ENCODE measurements at regions not wholly inside any gene's neighbourhood (a gene's known extent, or its start where the extent isn't known, plus 50 kb on each side); places are given as distances from the start of the nearest gene placed in this dataset.
"Not testable (repeated sequence)": the region's sequence is repeated elsewhere in the genome, so short reads cannot be mapped to it uniquely, and the experiment has no call there.

DNA sequence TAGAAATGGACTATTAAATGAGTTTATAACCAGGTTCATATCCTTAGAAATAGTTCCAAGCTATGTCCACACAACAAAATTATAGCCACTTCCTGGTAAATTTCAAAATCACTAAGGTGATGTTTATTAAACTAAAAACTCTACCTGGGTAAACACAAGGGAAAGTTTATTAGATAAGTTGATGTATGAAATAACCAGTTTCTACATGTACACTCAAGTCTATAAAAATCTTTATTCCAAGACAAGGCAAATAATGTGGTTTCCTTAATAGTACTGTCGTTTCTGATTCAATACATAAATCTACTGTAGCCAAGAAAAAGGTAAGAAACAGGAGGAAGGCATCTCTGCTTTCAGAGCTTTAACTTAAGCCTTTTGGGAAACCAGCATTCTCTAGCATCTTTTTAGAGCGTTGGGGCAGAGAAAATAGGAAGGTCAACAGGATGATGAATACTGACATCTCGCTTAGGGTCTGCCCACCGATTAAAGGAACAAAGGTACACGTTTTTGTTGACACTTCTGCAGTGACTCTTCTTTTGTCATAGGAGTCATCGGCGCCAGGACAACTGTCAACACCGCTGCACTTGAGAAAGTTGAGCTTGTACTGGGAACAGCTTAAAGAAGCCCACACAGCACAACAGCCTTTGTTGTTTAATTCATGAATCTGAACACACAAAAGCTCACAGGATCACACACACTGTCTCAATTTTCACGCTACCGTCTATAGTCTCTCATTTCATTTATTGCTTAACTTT, 513.6 kb downstream of the SLCO4C1 start:
- Histone ChIP-seq H3K27me3 (ENCODE audit: insufficient read depth, low read length) (peaks cover 22% of the 10 kb centered on the region), H3K36me3 (ENCODE audit: insufficient read depth, low read length) (no peaks in the 10 kb centered on the region), H2AFZ (ENCODE audit: low read depth, low read length) (no peak overlapping the region), H3K4me3 (ENCODE audit: low read length) (no peak overlapping the region), H3K9me3 (ENCODE audit: low read length) (no peaks in the 10 kb centered on the region), H3K4me1 (ENCODE audit: insufficient read depth, low read length) (peaks cover 9% of the 10 kb centered on the region)

DNA sequence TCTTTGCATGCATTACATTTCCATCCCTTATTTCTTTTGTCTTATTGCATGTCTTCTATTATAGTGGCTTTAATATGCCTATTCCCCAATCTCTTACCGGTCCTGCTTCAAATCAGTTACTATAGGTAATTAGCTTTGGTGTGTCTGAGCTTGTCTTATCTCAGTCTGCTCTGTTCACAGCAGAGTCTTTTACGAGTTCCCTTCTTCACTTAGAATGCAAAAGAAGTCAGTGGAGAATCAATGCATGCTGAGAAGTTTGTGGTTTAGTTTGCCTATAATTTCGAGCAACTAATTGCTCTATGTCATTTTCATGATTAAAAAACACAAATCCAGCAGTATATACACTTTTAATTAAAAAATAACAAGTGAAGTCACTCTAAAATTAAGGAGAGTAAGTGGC, 545.0 kb downstream of the SLCO4C1 start:
- Histone ChIP-seq H3K9me3 (ENCODE audit: low read length) (no peaks in the 10 kb centered on the region), H2AFZ (ENCODE audit: low read depth, low read length) (no peak overlapping the region), H3K27me3 (ENCODE audit: insufficient read depth, low read length) (no peaks in the 10 kb centered on the region), H3K36me3 (ENCODE audit: insufficient read depth, low read length) (no peaks in the 10 kb centered on the region), H3K4me3 (ENCODE audit: low read length) (no peak overlapping the region), H3K4me1 (ENCODE audit: insufficient read depth, low read length) (peaks cover under 1% of the 10 kb centered on the region)

DNA sequence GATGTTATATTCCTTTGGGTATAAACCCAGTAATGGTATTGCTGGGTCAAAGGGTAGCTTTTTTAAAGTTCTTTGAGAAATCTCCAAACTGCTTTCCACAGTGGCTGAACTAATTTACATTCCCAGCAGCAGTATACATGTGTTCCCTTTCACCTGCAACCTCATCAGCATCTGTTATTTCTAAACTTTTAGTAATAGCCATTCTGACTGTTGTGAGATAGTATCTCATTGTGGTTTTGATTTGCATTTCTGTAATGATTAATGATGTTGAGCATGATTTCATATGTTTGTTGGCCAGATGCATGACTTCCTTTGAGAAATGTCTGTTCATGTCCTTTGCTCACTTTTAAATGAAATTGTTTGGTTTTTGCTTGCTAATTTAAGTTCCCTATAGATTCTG, 553.1 kb downstream of the SLCO4C1 start:
- H3K36me3 ChIP-seq (ENCODE audit: insufficient read depth, low read length); H3K9me3 ChIP-seq (ENCODE audit: low read length); H2AFZ ChIP-seq (ENCODE audit: low read depth, low read length); H3K4me1 ChIP-seq (ENCODE audit: insufficient read depth, low read length); H3K27me3 ChIP-seq (ENCODE audit: insufficient read depth, low read length); H3K4me3 ChIP-seq (ENCODE audit: low read length): not testable (repeated sequence)

DNA sequence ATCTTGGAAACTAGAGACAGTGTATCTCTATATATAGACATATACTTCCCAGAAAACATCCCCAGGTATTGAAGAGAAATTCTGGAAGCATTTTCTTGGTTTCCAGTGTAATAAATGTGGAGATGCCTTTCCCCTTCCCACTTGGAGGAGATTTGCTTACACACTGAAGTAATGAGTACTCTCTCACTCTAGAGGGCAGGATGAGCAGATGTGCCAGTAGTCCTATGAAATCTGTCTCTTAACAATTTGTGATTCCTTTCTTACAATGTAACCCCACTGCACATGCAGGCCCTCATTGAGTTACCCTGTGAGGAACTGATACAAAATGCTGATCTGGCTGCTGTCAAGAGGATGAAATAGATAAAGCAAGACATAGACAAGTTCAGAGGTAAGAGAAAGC, 567.2 kb downstream of the SLCO4C1 start:
- Histone ChIP-seq H3K27me3 (ENCODE audit: insufficient read depth, low read length) (no peaks in the 10 kb centered on the region), H3K36me3 (ENCODE audit: insufficient read depth, low read length) (no peaks in the 10 kb centered on the region), H2AFZ (ENCODE audit: low read depth, low read length) (no peak overlapping the region), H3K9me3 (ENCODE audit: low read length) (no peaks in the 10 kb centered on the region), H3K4me1 (ENCODE audit: insufficient read depth, low read length) (no peaks in the 10 kb centered on the region), H3K4me3 (ENCODE audit: low read length) (no peak overlapping the region)

DNA sequence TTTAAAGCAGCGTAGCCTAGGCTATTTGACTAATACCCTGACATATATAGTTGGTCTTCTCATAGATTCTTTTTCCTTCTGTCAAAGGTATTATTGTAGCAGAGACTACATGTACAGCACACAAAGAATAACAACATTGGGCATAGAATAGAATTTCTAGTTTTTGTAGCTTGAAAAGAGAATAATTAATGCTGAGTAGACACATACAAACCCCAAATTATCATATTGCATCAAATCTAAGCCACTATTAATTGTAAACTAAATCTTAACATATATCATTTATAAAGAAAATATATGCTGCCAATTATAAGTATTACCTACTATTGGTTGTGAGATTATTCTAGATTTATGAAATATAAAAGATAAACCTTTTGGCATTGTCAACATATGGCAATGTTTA, 574.5 kb downstream of the SLCO4C1 start:
- no peaks in the 10 kb centered on the region for H3K36me3 ChIP-seq (ENCODE audit: insufficient read depth, low read length)
- H3K27me3 ChIP-seq (ENCODE audit: insufficient read depth, low read length): no peaks in the 10 kb centered on the region
- H3K4me1 ChIP-seq (ENCODE audit: insufficient read depth, low read length): peaks cover 2% of the 10 kb centered on the region
- no peak overlapping the region for H2AFZ ChIP-seq (ENCODE audit: low read depth, low read length)
- no peaks in the 10 kb centered on the region for H3K9me3 ChIP-seq (ENCODE audit: low read length)
- H3K4me3 ChIP-seq (ENCODE audit: low read length): no peak overlapping the region

DNA sequence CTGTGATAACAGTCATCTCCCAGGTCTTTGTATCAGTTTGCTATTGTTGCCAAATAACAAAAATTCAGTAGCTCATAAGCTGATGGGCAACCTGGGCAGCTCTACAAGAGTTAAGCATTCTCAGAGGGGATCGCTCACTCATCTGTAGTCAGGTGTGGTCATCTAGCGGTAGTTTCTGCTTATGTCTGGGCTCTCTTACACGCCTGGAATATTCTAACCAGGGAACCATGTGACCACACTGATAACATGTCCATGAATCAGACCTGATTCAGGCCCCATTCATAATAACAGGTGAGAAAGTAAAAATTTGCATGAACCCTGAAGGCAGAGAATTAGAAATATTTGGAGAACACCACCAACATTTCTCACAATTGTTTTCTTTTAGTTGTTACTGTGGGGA, 576.1 kb downstream of the SLCO4C1 start:
- Histone ChIP-seq H3K9me3 (ENCODE audit: low read length) (no peaks in the 10 kb centered on the region), H3K4me1 (ENCODE audit: insufficient read depth, low read length) (peaks cover 2% of the 10 kb centered on the region), H3K4me3 (ENCODE audit: low read length) (no peak overlapping the region)

DNA sequence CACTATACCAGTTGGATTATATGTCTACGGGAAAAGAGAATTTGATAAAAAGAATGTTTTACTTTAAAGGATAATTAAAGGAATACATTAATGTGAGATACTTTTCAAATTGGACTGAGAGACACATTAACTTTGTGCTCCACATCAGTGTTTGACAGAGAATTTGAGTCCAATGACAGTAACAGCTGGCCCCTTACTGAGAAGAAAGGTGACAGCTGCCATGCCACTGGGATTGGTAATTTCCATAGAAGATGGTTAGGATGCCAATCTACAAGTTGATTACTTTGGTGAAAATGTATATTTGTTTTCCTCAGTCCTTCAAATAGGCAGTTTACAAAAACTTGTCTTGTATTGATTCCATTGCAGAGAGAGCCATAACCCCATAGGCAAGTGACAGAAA, 578.4 kb downstream of the SLCO4C1 start:
- no peak overlapping the region for H2AFZ ChIP-seq (ENCODE audit: low read depth, low read length)
- no peaks in the 10 kb centered on the region for H3K36me3 ChIP-seq (ENCODE audit: insufficient read depth, low read length)
- H3K4me1 ChIP-seq (ENCODE audit: insufficient read depth, low read length): peaks cover 2% of the 10 kb centered on the region
- no peaks in the 10 kb centered on the region for H3K9me3 ChIP-seq (ENCODE audit: low read length)
- no peaks in the 10 kb centered on the region for H3K27me3 ChIP-seq (ENCODE audit: insufficient read depth, low read length)
- H3K4me3 ChIP-seq (ENCODE audit: low read length): no peak overlapping the region

More for the DNA sequence above, 576.1 kb downstream of the SLCO4C1 start:
- Histone ChIP-seq H2AFZ (ENCODE audit: low read depth, low read length) (no peak overlapping the region), H3K27me3 (ENCODE audit: insufficient read depth, low read length) (no peaks in the 10 kb centered on the region), H3K36me3 (ENCODE audit: insufficient read depth, low read length) (no peaks in the 10 kb centered on the region)

DNA sequence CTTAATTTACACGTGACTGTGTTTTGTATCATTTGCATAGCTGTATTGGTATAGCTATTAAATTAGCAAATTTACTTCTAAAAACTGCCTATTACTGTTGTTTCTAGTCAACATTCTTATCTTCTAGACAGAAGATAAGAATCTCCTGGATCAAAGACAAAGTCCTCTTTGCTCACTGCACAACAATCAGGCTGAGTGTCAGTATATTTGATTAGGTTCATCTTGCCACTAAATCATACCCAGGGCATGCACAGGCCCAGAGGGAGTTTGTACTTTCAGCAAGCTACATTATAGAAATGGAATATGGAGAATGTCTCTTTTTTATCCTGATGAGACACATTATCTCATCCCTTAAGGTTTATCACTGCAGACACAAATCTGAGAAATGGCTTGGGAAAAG, 579.1 kb downstream of the SLCO4C1 start:
- no peaks in the 10 kb centered on the region for H3K27me3 ChIP-seq (ENCODE audit: insufficient read depth, low read length)

DNA sequence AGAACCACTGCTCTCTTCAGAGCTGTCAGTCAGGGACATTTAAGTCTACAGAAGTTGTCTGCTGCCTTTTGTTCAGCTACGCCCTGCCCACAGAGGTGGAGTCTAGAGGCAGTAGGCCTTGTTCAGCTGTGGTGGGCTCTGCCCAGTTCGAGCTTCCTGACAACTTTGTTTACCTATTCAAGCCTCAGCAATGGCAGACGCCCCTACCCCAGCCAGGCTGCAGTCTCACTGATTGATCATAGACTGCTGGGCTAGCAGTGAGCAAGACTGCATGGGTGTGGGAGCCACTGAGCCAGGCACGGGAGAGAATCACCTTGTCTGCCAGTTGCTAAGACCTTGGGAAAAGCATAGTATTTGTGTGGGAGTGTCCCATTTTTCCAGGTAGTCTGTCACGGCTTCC, 580.3 kb downstream of the SLCO4C1 start:
- H3K36me3 ChIP-seq (ENCODE audit: insufficient read depth, low read length); H3K4me3 ChIP-seq (ENCODE audit: low read length); H3K9me3 ChIP-seq (ENCODE audit: low read length); H3K27me3 ChIP-seq (ENCODE audit: insufficient read depth, low read length); H3K4me1 ChIP-seq (ENCODE audit: insufficient read depth, low read length); H2AFZ ChIP-seq (ENCODE audit: low read depth, low read length): not testable (repeated sequence)

More for the DNA sequence above, 579.1 kb downstream of the SLCO4C1 start:
- H3K9me3 ChIP-seq (ENCODE audit: low read length): no peaks in the 10 kb centered on the region
- H3K36me3 ChIP-seq (ENCODE audit: insufficient read depth, low read length): no peaks in the 10 kb centered on the region
- no peak overlapping the region for H2AFZ ChIP-seq (ENCODE audit: low read depth, low read length)
- H3K4me3 ChIP-seq (ENCODE audit: low read length): no peak overlapping the region
- no peaks in the 10 kb centered on the region for H3K4me1 ChIP-seq (ENCODE audit: insufficient read depth, low read length)

DNA sequence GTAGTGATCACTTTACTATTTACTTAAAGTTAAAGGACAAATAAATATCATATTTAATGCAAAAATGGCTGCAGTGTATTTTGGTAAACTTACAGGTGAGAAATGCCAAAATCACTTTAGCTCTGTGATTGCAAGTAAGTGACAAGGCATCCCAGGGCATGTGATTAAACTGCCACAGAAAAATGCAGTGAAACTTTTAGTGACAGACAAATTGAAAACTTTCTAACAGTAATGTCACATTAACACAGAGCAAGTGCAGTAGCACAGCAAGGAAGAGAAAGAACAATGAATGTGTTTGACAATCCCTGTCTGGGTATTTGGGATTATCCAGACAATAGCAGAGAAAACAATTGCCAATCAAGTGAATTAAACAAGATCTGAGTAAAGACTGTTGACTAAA, 606.8 kb downstream of the SLCO4C1 start:
- Histone ChIP-seq H3K36me3 (ENCODE audit: insufficient read depth, low read length) (no peaks in the 10 kb centered on the region), H3K27me3 (ENCODE audit: insufficient read depth, low read length) (no peaks in the 10 kb centered on the region), H2AFZ (ENCODE audit: low read depth, low read length) (no peak overlapping the region), H3K9me3 (ENCODE audit: low read length) (no peaks in the 10 kb centered on the region), H3K4me1 (ENCODE audit: insufficient read depth, low read length) (peaks cover 8% of the 10 kb centered on the region), H3K4me3 (ENCODE audit: low read length) (no peak overlapping the region)

DNA sequence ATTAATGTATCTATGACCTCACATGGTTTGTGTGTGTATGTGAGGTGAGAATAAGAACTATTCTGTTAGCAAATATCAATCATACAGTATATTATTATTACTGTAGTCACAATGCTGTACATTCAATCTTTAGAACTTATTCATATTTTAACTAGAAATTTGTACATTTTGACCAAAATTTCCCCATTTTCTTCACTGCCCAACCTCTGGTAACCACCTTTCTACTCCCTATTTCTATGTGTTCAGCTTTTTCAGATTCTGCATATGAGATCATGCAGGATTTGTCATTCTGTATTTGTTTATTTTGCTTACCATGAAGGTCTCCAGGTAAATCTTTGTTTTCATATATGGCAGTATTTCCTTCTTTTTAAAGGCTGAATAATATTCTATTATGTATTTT, 607.9 kb downstream of the SLCO4C1 start:
- Histone ChIP-seq H3K36me3 (ENCODE audit: insufficient read depth, low read length) (no peaks in the 10 kb centered on the region), H3K4me3 (ENCODE audit: low read length) (no peak overlapping the region), H2AFZ (ENCODE audit: low read depth, low read length) (no peak overlapping the region), H3K9me3 (ENCODE audit: low read length) (no peaks in the 10 kb centered on the region), H3K27me3 (ENCODE audit: insufficient read depth, low read length) (no peaks in the 10 kb centered on the region), H3K4me1 (ENCODE audit: insufficient read depth, low read length) (peaks cover 8% of the 10 kb centered on the region)

DNA sequence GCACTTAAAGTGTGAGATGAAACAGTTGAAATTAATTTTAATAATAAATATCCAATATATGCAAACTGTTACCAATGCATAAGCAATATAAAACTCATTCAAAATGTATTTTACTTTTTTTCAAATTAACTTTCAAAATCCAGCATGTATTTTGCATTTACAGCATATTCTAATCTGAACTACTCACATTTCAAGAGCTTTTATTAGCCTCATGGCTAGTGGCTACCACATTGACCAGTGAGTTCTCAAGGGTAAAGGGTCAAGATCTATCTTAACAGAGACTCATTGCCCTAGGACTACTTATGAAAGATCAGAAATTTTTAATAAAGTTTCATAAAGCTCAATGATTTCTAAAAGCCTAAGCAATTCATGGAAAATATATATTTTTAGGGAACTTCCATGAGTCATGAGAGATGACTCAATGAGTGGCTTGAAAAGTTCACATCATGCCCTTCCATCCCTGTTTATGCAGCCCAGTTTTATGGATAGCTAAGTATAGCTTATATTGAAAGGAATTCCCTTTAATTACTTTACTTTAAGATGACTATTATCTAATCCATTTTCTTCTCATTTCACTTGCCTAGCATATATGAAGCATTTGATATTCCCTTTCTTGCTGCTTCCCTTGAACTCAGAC, 608.6 kb downstream of the SLCO4C1 start:
- Histone ChIP-seq H3K9me3 (ENCODE audit: low read length) (no peaks in the 10 kb centered on the region), H3K27me3 (ENCODE audit: insufficient read depth, low read length) (no peaks in the 10 kb centered on the region), H3K4me3 (ENCODE audit: low read length) (no peak overlapping the region), H3K36me3 (ENCODE audit: insufficient read depth, low read length) (no peaks in the 10 kb centered on the region), H3K4me1 (ENCODE audit: insufficient read depth, low read length) (peaks cover 8% of the 10 kb centered on the region), H2AFZ (ENCODE audit: low read depth, low read length) (no peak overlapping the region)

DNA sequence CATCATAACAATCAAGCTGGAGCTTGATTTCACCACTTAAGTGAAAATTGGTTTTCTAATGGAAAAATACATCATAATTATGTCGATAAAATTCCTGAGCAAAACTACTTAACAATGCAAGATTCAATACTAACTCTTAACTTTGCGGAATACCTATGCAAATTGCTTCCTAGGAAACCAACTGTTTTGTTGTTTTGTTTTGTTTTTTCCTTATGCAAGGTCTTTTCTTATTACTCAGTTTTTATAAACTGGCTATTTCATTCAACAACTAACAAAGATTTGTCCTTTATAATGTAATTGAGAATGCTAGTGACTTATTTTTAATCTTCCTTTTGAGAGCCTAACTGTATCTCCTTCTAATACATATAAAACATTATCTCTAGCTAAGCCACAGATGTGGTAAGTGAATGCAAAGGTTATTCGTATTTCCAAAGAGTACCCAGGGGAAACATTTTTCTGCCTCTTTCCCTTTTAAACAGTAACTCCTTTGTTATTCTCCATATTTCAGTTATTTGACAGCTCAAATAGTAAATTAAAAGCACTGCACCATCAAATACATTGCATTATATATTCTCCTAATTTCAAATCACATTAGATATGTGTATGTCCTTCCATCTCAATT, 609.4 kb downstream of the SLCO4C1 start:
- Histone ChIP-seq H3K27me3 (ENCODE audit: insufficient read depth, low read length) (no peaks in the 10 kb centered on the region), H3K9me3 (ENCODE audit: low read length) (no peaks in the 10 kb centered on the region), H3K4me1 (ENCODE audit: insufficient read depth, low read length) (peaks cover 6% of the 10 kb centered on the region), H3K36me3 (ENCODE audit: insufficient read depth, low read length) (no peaks in the 10 kb centered on the region), H3K4me3 (ENCODE audit: low read length) (no peak overlapping the region), H2AFZ (ENCODE audit: low read depth, low read length) (no peak overlapping the region)
